ENCODE measurements at regions not wholly inside any gene's neighbourhood (a gene's known extent, or its start where the extent isn't known, plus 50 kb on each side); places are given as distances from the start of the nearest gene placed in this dataset.

GRCh38 chr20:40547483-40548091 is 141.4 kb downstream of the MAFB start:
- ChIA-PET POLR2A (no interaction called here), CTCF (no interaction called here)

- ChIA-PET POLR2A (no interaction called here), CTCF (no interaction called here)
These were observed 143.6 kb downstream of the MAFB start for GRCh38 chr20:40545478-40545877.

DNA sequence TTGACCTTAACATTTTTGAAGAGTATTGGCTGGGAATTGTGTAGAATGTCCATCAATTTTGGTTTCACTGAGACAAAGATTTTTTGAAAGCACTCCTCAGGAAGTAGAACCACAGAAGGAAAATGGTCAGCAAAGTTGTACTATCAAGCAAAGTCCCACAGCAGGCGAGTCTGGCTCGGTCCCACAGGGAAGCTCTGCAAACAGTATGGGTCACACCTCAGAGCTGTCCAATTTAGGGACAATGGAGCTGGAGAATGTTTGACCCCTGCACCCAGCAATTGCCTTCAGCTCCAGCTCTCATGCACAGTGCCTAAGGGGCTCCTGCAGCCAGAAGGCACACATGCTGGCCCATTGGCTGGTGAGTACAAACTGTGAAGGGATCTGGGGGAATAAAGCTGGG is 147.0 kb downstream of the MAFB start:
- CTCF ChIA-PET = no interaction called here

GRCh38 chr20:40540166-40540565 is 148.9 kb downstream of the MAFB start:
- CTCF ChIA-PET = no interaction called here
- POLR2A ChIA-PET = no interaction called here

More for the DNA sequence above, 147.0 kb downstream of the MAFB start:
- POLR2A ChIA-PET = no interaction called here

- POLR2A ChIA-PET = no interaction called here
- CTCF ChIA-PET = no interaction called here
These were observed 150.9 kb downstream of the MAFB start for GRCh38 chr20:40538131-40538530.

GRCh38 chr20:40536808-40537207 is 152.2 kb downstream of the MAFB start:
- ChIA-PET CTCF (no interaction called here), POLR2A (no interaction called here)

- CTCF ChIA-PET = no interaction called here
- POLR2A ChIA-PET = no interaction called here
These were observed 153.2 kb downstream of the MAFB start for GRCh38 chr20:40535816-40536215.

DNA sequence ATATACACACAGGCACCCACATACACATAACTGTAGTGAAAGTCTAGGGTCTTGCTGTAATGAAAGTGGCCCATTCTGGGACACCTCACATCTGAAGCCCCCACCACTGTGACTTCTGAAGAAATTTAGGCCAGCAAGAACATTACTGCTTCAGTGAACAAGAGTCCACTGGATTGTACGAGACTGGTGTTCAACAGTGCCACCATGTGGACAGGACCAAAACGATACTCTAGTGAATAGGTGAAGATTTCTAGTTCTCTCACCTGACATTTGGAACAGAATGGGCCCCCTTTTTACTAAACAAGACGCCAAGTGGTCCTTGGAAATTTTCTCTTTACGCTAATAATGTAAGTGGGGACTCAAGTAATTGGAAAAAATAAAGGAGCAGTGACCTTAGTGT is 156.9 kb downstream of the MAFB start:
- POLR2A ChIA-PET = no interaction called here
- CTCF ChIA-PET = no interaction called here

GRCh38 chr20:40525351-40525750 is 163.7 kb downstream of the MAFB start:
- POLR2A ChIA-PET = no interaction called here
- CTCF ChIA-PET = no interaction called here

GRCh38 chr20:40524071-40524470 is 165.0 kb downstream of the MAFB start:
- POLR2A ChIA-PET = no interaction called here
- CTCF ChIA-PET = no interaction called here

DNA sequence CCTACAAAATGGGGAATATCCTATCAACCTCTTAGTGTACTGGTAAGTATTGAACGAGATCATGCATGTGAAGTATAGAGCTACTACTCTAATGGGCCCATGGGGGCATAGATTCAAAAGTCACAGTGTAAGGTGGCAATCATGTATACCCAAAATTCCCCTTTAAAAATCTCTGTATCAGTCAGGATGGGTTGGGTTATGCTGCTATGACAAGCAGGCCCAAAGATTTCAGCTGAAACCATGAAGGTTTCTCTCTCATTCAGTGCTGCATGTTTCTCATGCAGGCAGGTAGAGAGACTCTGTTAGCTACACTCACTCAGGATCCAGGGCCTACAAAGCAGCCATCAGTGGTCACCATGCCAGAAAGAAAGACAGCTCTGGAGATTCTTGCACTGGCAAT is 166.6 kb downstream of the MAFB start:
- CTCF ChIA-PET = no interaction called here
- POLR2A ChIA-PET = no interaction called here

DNA sequence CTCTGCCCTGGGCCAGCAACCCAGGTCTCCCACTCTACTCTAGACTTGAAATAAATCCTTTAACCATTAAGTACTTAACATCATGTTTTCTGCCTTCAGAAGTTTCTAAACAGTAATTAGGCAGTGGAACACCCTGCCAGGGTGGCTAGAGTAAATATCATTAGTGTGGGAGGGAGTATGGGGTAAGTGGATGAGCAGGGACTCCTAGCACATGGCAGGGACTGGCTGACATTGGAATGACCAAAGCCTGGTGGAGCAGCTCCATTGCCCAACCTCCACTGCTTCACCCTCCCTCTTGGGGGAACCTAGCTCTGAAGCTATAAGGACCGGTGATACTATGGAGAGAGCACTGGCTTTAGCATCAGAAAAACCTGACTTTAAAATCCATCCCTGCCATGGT is 167.1 kb downstream of the MAFB start:
- CTCF ChIA-PET = no interaction called here
- POLR2A ChIA-PET = no interaction called here

- CTCF ChIA-PET = no interaction called here
- POLR2A ChIA-PET = no interaction called here
These were observed 169.1 kb downstream of the MAFB start for GRCh38 chr20:40519918-40520317.

- POLR2A ChIA-PET = no interaction called here
- CTCF ChIA-PET = no interaction called here
These were observed 176.0 kb downstream of the MAFB start for GRCh38 chr20:40512994-40513393.

GRCh38 chr20:40512591-40512990 is 176.4 kb downstream of the MAFB start:
- POLR2A ChIA-PET = no interaction called here
- CTCF ChIA-PET = no interaction called here

DNA sequence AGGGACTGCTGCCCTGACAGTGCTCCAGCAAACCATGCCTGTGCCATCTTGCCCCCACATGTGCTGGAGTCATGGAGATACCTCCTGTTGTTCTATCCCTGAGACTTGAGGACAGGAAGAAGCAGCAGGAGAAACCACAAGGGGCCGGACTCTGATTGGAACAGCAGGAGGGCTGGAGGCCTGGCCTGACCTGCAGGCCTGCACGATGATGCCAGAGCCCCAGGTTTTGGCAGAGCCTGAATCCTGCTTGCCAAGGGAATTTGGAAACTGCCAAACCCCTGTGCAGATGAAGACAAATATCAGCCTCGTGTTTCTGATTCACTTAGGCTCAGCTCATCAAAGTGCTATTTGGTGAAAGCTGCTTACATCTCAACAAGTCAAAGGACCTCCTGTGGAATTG is 177.6 kb downstream of the MAFB start:
- CTCF ChIA-PET = no interaction called here
- POLR2A ChIA-PET = no interaction called here

DNA sequence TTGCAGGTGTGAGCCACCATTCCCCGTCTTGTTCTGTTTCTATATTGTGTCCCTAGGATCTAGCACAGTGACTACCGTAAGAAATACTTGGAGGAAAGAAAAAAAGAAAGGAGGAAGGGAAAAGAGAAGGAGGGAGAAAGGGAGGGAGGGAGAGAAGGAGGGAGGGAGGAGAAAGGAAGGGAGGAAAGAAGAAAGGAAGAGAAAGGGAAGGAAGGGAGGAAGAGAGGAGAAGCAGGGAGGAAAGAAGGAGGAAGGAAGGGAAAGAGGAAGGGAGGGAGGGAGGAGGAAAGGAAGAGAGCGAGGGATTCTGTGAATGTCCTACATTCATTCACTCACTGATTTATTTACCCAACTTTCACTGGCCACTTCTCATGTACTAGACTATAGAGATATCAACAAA is 178.4 kb downstream of the MAFB start:
- ChIA-PET POLR2A (no interaction called here), CTCF (no interaction called here)

- CTCF ChIA-PET = no interaction called here
- POLR2A ChIA-PET = no interaction called here
These were observed 180.2 kb downstream of the MAFB start for GRCh38 chr20:40508821-40509220.

DNA sequence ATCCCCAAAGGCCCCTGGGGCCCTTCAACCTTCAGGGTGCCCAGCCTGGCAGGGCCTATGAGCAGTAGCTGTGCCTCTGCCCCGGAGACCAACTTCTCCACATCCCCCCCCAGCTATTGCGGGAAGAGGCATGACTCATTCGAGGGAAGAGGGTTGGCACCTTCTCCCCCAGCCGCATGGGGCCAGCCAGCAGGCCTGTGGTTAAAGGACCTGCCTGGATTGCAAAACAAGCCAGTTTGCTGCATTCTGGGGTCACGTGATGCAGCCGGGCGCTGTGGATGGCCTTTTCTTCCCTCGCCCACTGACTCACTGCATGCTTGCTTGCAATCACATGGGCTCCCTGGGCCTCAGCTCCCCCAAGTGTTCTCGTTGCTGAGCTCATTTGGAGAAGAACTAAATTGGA is 182.5 kb downstream of the MAFB start:
- ChIA-PET POLR2A (no interaction called here), CTCF (no interaction called here)

DNA sequence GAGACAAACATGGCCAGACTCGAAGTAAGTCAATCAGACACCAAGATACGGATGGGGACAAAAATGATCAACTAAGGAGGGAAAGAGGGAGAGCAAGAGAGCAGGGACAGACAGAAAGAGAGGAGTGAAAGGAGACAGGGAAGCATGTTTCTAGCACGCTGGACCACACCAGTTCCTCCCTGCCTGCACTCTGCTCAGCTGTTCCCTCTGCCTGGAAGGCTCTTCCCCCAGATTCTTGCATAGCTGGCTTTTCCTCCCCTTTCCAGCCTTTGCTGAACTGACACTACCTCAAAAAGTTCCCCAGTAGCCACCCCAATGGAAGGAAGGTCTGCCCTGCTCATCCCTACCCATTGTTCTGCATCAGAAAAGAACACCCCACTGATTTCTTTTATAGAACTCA is 185.9 kb downstream of the MAFB start:
- CTCF ChIA-PET = no interaction called here
- POLR2A ChIA-PET = no interaction called here

DNA sequence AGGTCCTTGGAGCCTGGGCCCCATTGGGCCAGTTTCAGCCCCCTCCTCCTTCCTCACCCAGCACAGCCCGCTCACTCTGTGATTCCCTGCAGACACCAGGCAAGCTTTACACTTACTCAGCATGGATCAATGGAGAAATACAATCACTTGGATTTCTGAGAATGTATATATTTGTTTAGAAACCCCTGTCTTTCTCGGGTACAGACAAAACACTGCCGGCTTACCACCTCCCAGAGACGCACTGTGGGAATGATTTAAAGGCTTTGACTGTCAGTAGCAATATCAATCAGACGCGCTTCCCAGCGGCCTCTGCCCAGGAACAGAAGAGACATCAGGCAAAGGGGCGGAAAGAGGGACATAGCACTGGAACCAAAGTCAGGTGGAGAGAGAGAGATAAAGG is 186.5 kb downstream of the MAFB start:
- POLR2A ChIA-PET = no interaction called here
- CTCF ChIA-PET = no interaction called here

- CTCF ChIA-PET = no interaction called here
- POLR2A ChIA-PET = no interaction called here
These were observed 189.6 kb downstream of the MAFB start for GRCh38 chr20:40499391-40499790.
